Trophoblast cell (in vitro differentiated cells and primary cell): ENCODE measurements at regions not wholly inside any gene's neighbourhood (a gene's known extent, or its start where the extent isn't known, plus 50 kb on each side); places are given as distances from the start of the nearest gene placed in this dataset.
A peak's percentile ranks its signal among the peaks of the same experiment; 100 is the strongest.

Source experiments
- DNase-seq, 2 donors: peaks; one replicate each; pipeline ENCODE4 v3.0.0-alpha.2; 2016
- H2AFZ ChIP-seq: 2 replicates; pipeline ENCODE4 v1.6.1; 2013; ENCODE audit warnings: low read length, moderate library complexity, mild to moderate bottlenecking; ENCODE audit not compliant: insufficient read depth, poor library complexity
- H2AK5ac ChIP-seq: 2 replicates; pipeline ENCODE4 v1.6.1; 2013; ENCODE audit warnings: mild to moderate bottlenecking, low read length
- H2BK120ac ChIP-seq: 2 replicates; pipeline ENCODE4 v1.6.1; 2013; ENCODE audit warnings: low read length, mild to moderate bottlenecking, moderate library complexity; ENCODE audit not compliant: insufficient read depth, poor library complexity
- H2BK12ac ChIP-seq: 2 replicates; pipeline ENCODE4 v1.6.1; 2013; ENCODE audit warnings: mild to moderate bottlenecking, low read length, moderate library complexity
- H2BK5ac ChIP-seq: 2 replicates; pipeline ENCODE4 v1.6.1; 2013; ENCODE audit warnings: low read length, low read depth, moderate library complexity, mild to moderate bottlenecking; ENCODE audit not compliant: poor library complexity
- H3K14ac ChIP-seq: 2 replicates; pipeline ENCODE4 v1.6.1; 2013; ENCODE audit warnings: mild to moderate bottlenecking, low read length
- H3K18ac ChIP-seq: 2 replicates; pipeline ENCODE4 v1.6.1; 2013; ENCODE audit warnings: mild to moderate bottlenecking, low read length
- H3K23ac ChIP-seq: 2 replicates; pipeline ENCODE4 v1.6.1; 2013; ENCODE audit warnings: low read length
- H3K27ac ChIP-seq: 2 replicates; pipeline ENCODE4 v1.5.1; 2013; ENCODE audit warnings: low read depth, mild to moderate bottlenecking, inconsistent platforms, low read length, moderate library complexity
- H3K27me3 ChIP-seq: 2 replicates; pipeline ENCODE4 v1.6.1; 2013; ENCODE audit warnings: inconsistent platforms, mild to moderate bottlenecking, low read length, moderate library complexity; ENCODE audit not compliant: insufficient read depth
- H3K36me3 ChIP-seq, 2 experiments: 1 replicate in 1 of 2; 2 replicates in 1 of 2; pipeline ENCODE4 v1.6.1; 2013; ENCODE audit warnings: low read length in 2 of 2, mild to moderate bottlenecking in 2 of 2, moderate library complexity in 1 of 2; ENCODE audit not compliant: insufficient read depth in 2 of 2, control insufficient read depth in 1 of 2
- H3K4ac ChIP-seq: 2 replicates; pipeline ENCODE4 v1.6.1; 2013; ENCODE audit warnings: low read depth, mild to moderate bottlenecking, low read length, moderate library complexity
- H3K4me1 ChIP-seq, 2 experiments: 1 replicate in 1 of 2; 2 replicates in 1 of 2; pipeline ENCODE4 v1.6.1; 2013; ENCODE audit warnings: low read length in 2 of 2, mild to moderate bottlenecking in 2 of 2, moderate library complexity in 1 of 2; ENCODE audit not compliant: insufficient read depth in 2 of 2, control insufficient read depth in 1 of 2
- H3K4me2 ChIP-seq: 2 replicates; pipeline ENCODE4 v1.6.1; 2013; ENCODE audit warnings: inconsistent platforms, mild to moderate bottlenecking, low read length, moderate library complexity
- H3K4me3 ChIP-seq: 2 replicates; pipeline ENCODE4 v1.5.1; 2013; ENCODE audit warnings: mild to moderate bottlenecking, low read depth, low read length, inconsistent platforms
- H3K79me1 ChIP-seq: one replicate; pipeline ENCODE4 v1.6.1; 2013; ENCODE audit warnings: low read length
- H3K79me2 ChIP-seq: 2 replicates; pipeline ENCODE4 v1.6.1; 2013; ENCODE audit warnings: low read length, mild to moderate bottlenecking; ENCODE audit not compliant: control insufficient read depth, insufficient read depth, poor library complexity
- H3K9ac ChIP-seq: 2 replicates; pipeline ENCODE4 v1.6.1; 2013; ENCODE audit warnings: mild to moderate bottlenecking, low read length
- H3K9me3 ChIP-seq: 2 replicates; pipeline ENCODE4 v1.6.1; 2013; ENCODE audit warnings: low read depth, mild to moderate bottlenecking, control low read depth, inconsistent platforms, low read length; ENCODE audit not compliant: insufficient read depth
- H4K12ac ChIP-seq: 2 replicates; pipeline ENCODE4 v1.6.1; 2013; ENCODE audit warnings: low read depth, mild to moderate bottlenecking, low read length, moderate library complexity
- H4K8ac ChIP-seq: 2 replicates; pipeline ENCODE4 v1.6.1; 2013; ENCODE audit warnings: low read depth, mild to moderate bottlenecking, low read length, moderate library complexity
- H4K91ac ChIP-seq: one replicate; pipeline ENCODE4 v1.6.1; 2013; ENCODE audit warnings: low read depth, mild to moderate bottlenecking, low read length, moderate library complexity
- WGBS: extraction: QIAGEN DNeasy Blood & Tissue Kit; methylation state at CpG from one replicate; pipeline ENCODE4 v1.1.7; 2013; ENCODE audit warnings: missing lambda C conversion rate; ENCODE audit not compliant: insufficient read length, insufficient coverage; ENCODE audit errors: extremely low coverage; 5-methylcytosine and 5-hydroxymethylcytosine counted together

DNA sequence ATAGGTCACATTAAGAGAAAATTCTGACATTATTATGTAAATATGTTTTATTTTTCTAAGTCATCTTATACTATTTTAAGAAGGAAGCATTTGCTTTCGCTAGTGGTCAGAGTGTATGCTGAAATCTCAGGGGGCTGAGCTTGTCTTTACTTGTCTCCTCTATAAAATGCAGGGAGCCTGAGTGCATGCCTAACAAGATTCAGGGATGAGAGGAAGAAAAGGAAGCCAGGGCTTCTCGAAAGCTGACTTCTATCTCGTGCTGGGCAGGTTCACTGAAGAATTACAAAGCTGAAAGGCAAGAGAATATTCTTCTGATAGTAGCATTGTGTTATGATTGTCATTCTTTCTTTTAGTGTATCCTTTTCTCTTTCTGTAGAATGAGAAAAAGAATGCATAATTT is 467.4 kb downstream of the SOX11 start:
- no peak overlapping the region for H3K18ac ChIP-seq
- no peak overlapping the region for H4K91ac ChIP-seq
- no peak overlapping the region for H3K4me2 ChIP-seq
- H2AK5ac ChIP-seq, result no peak overlapping the region
- no peak overlapping the region for H3K4ac ChIP-seq
- H3K4me1 ChIP-seq, result peaks cover 2 to 3% of the 10 kb centered on the region in 2 experiments
- DNase-seq, result no peak
- H2BK12ac ChIP-seq, result no peak overlapping the region
- H3K27ac ChIP-seq, result no peak overlapping the region
- H4K8ac ChIP-seq, result no peak overlapping the region
- H3K36me3 ChIP-seq, result no peaks in the 10 kb centered on the region
- H3K9ac ChIP-seq, result no peak overlapping the region
- no peak overlapping the region for H3K23ac ChIP-seq
- no peak overlapping the region for H3K4me3 ChIP-seq
- H3K14ac ChIP-seq, result no peak overlapping the region
- no peak overlapping the region for H4K12ac ChIP-seq
- H3K79me1 ChIP-seq, result no peaks in the 10 kb centered on the region
- no peaks in the 10 kb centered on the region for H3K79me2 ChIP-seq
- H2BK5ac ChIP-seq, result no peak overlapping the region
- H2AFZ ChIP-seq, result no peak overlapping the region
- no CpG with 5 or more reads among the region's 3 CpGs for WGBS
- no peaks in the 10 kb centered on the region for H3K27me3 ChIP-seq
- H2BK120ac ChIP-seq, result no peak overlapping the region
- H3K9me3 ChIP-seq, result no peaks in the 10 kb centered on the region

- Histone ChIP-seq H3K9ac (no peak overlapping the region), H3K9me3 (no peaks in the 10 kb centered on the region), H3K27me3 (no peaks in the 10 kb centered on the region), H3K4me1 (peaks cover 2 to 3% of the 10 kb centered on the region in 2 experiments), H3K27ac (no peak overlapping the region), H3K4me2 (no peak overlapping the region), H3K79me2 (no peaks in the 10 kb centered on the region), H2BK12ac (no peak overlapping the region), H2AK5ac (no peak overlapping the region), H4K91ac (no peak overlapping the region), H3K23ac (peak overlapping the region; percentile 7), H3K79me1 (no peaks in the 10 kb centered on the region), H3K14ac (no peak overlapping the region), H3K36me3 (no peaks in the 10 kb centered on the region), H2AFZ (no peak overlapping the region), H3K18ac (no peak overlapping the region), H2BK120ac (no peak overlapping the region), H4K8ac (no peak overlapping the region), H4K12ac (no peak overlapping the region), H3K4ac (no peak overlapping the region), H2BK5ac (no peak overlapping the region), H3K4me3 (peak overlapping the region; percentile 20)
- no peak for DNase-seq
- WGBS, result no CpG with 5 or more reads among the region's 7 CpGs
Measured at GRCh38 chr2:6163932-6164331, 471.7 kb downstream of the SOX11 start.

GRCh38 chr2:6164986-6165747 is 473.0 kb downstream of the SOX11 start:
- WGBS, result no CpG with 5 or more reads among the region's 11 CpGs

DNA sequence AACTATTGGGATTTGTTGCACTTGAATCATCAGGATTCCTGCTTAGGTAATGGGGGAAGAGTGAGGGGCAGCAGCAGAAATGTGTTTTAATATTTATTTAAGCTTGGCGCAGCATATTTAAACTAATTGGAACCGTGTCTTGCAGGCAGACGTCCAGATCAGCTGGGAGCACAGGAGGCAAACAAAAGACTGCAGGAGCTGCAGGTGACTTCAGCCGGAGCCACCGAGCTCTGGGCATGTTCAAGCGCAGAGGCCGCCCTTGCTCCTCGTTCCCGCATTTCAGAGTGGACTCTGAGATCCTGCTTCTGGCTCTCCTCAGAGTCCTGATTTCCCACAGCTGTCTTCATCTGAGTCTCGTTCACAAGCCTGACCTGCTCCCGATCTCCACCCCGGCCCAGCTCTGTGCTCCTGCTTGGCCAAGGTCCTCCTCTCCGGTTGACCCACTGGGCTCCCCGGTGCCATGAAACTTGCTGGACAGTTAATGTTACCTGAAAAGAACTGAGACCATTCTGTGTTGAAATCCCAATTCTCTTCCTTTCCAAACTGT is 475.5 kb downstream of the SOX11 start:
- Histone ChIP-seq H3K4me2 (no peak overlapping the region), H4K12ac (no peak overlapping the region), H3K27me3 (no peaks in the 10 kb centered on the region), H3K79me2 (no peaks in the 10 kb centered on the region), H2BK5ac (no peak overlapping the region), H3K4me1 (peaks cover 2 to 3% of the 10 kb centered on the region in 2 experiments), H2AFZ (no peak overlapping the region), H2BK120ac (no peak overlapping the region), H3K79me1 (no peaks in the 10 kb centered on the region), H4K91ac (no peak overlapping the region), H3K36me3 (no peaks in the 10 kb centered on the region), H3K18ac (no peak overlapping the region), H4K8ac (no peak overlapping the region), H2BK12ac (no peak overlapping the region), H3K14ac (no peak overlapping the region), H3K9ac (no peak overlapping the region), H3K23ac (no peak overlapping the region), H3K9me3 (no peaks in the 10 kb centered on the region), H3K4ac (no peak overlapping the region), H2AK5ac (no peak overlapping the region), H3K4me3 (no peak overlapping the region), H3K27ac (no peak overlapping the region)
- WGBS, result no CpG with 5 or more reads among the region's 14 CpGs
- no peak for DNase-seq

More at GRCh38 chr2:6164986-6165747, 473.0 kb downstream of the SOX11 start:
- Histone ChIP-seq H3K27me3 (no peaks in the 10 kb centered on the region), H3K9me3 (no peaks in the 10 kb centered on the region), H3K14ac (no peak overlapping the region), H3K4me3 (no peak overlapping the region), H3K4me1 (peaks cover 2 to 3% of the 10 kb centered on the region in 2 experiments), H3K23ac (no peak overlapping the region), H3K79me2 (no peaks in the 10 kb centered on the region), H2BK5ac (no peak overlapping the region), H3K27ac (no peak overlapping the region), H4K91ac (no peak overlapping the region), H3K4ac (no peak overlapping the region), H2AK5ac (no peak overlapping the region), H3K9ac (no peak overlapping the region), H4K8ac (no peak overlapping the region), H3K18ac (no peak overlapping the region), H2BK12ac (no peak overlapping the region), H2AFZ (no peak overlapping the region), H2BK120ac (no peak overlapping the region), H3K36me3 (no peaks in the 10 kb centered on the region), H3K79me1 (no peaks in the 10 kb centered on the region), H3K4me2 (no peak overlapping the region), H4K12ac (no peak overlapping the region)
- DNase-seq, result no peak
